PC-3 (cell line): ENCODE measurements at regions not wholly inside any gene's neighbourhood (a gene's known extent, or its start where the extent isn't known, plus 50 kb on each side); places are given as distances from the start of the nearest gene placed in this dataset.

ENCODE experiments used
- ATAC-seq: fragments of 200-7000 bp; cut with Tn5 transposase; 2 replicates; pipeline ENCODE4 v1.9.1; 2020; ENCODE audit warnings: mild to moderate bottlenecking, moderate library complexity
- BruUV-seq: library from RNA; stranded (reverse); fragments of 400-500 nt; replicated peaks from 2 replicates; lab custom pipeline; 2021; lab: Mats Ljungman, UMichigan
- CTCF ChIA-PET: fragments of 300-600 bp; sonication (Branson Sonifier 250); formaldehyde crosslinking; loops from one replicate; lab custom pipeline; 2022; ENCODE audit warnings: antibody characterized with exemption; lab: Charles Lee
- POLR2A ChIA-PET: fragments of 300-600 bp; sonication (Branson Sonifier 250); formaldehyde crosslinking; loops from one replicate; lab custom pipeline; 2022; ENCODE audit warnings: antibody characterized with exemption; ENCODE audit not compliant: unreplicated experiment; lab: Charles Lee
- DNase-seq: peaks from one replicate; pipeline ENCODE4 v3.0.0-alpha.2; 2015
- H2AFZ ChIP-seq: fragments of 300-600 bp; sonication (generic); 2 replicates; pipeline ENCODE4 v1.6.0; 2016; ENCODE audit warnings: antibody characterized with exemption, low read length
- H3F3A ChIP-seq: fragments of 300-600 bp; sonication (generic); one replicate; pipeline ENCODE4 v1.6.0; 2017; ENCODE audit warnings: antibody characterized with exemption, low read length, control low read depth, mild to moderate bottlenecking; ENCODE audit not compliant: unreplicated experiment
- H3K27ac ChIP-seq: fragments of 300-600 bp; sonication (generic); 2 replicates; pipeline ENCODE4 v1.5.1; 2016; ENCODE audit warnings: mild to moderate bottlenecking, low read length
- H3K27me3 ChIP-seq: fragments of 300-600 bp; sonication (generic); 2 replicates; pipeline ENCODE4 v1.6.1; 2016; ENCODE audit warnings: low read length, mixed read lengths
- H3K36me3 ChIP-seq: fragments of 300-600 bp; sonication (generic); 2 replicates; pipeline ENCODE4 v1.6.1; 2016; ENCODE audit warnings: low read depth, mixed run types, low read length, mixed read lengths
- H3K4me1 ChIP-seq: fragments of 300-600 bp; sonication (generic); 2 replicates; pipeline ENCODE4 v1.5.1; 2016; ENCODE audit warnings: low read length; ENCODE audit not compliant: insufficient read depth
- H3K4me2 ChIP-seq: fragments of 300-600 bp; sonication (generic); 2 replicates; pipeline ENCODE4 v1.6.0; 2016; ENCODE audit warnings: low read length
- H3K4me3 ChIP-seq: fragments of 300-600 bp; sonication (generic); 2 replicates; pipeline ENCODE4 v1.5.1; 2016; ENCODE audit warnings: mild to moderate bottlenecking, low read length, mixed read lengths
- H3K79me2 ChIP-seq: fragments of 300-600 bp; sonication (generic); 2 replicates; pipeline ENCODE4 v1.6.1; 2017; ENCODE audit warnings: low read length, mixed read lengths
- H3K9ac ChIP-seq: fragments of 300-600 bp; sonication (generic); 2 replicates; pipeline ENCODE4 v1.6.0; 2016; ENCODE audit warnings: mild to moderate bottlenecking, low read length
- H3K9me2 ChIP-seq: fragments of 300-600 bp; sonication (generic); replicated peaks from 2 replicates; pipeline ENCODE4 v1.6.1; 2016; ENCODE audit warnings: mixed run types, low read length, mixed read lengths
- H3K9me3 ChIP-seq: fragments of 300-600 bp; sonication (generic); 2 replicates; pipeline ENCODE4 v1.6.1; 2016; ENCODE audit warnings: low read length, mixed read lengths
- H4K20me1 ChIP-seq: fragments of 300-600 bp; sonication (generic); 2 replicates; pipeline ENCODE4 v1.6.1; 2016; ENCODE audit warnings: low read length, mixed read lengths
- CTCF ChIP-seq: fragments of 300-600 bp; sonication (generic); conservative IDR thresholded peaks from 2 replicates; pipeline ENCODE4 v1.5.1; 2017; ENCODE audit warnings: antibody characterized with exemption, low read depth, mild to moderate bottlenecking, low read length
- EZH2 ChIP-seq: fragments of 300-600 bp; sonication (generic); IDR thresholded peaks from one replicate; pipeline ENCODE4 v1.6.1; 2017; ENCODE audit warnings: antibody characterized with exemption, mild to moderate bottlenecking, low read length; ENCODE audit not compliant: unreplicated experiment
- EZH2phosphoT487 ChIP-seq: fragments of 300-600 bp; sonication (generic); IDR thresholded peaks from 2 replicates; pipeline ENCODE4 v1.6.1; 2018; ENCODE audit warnings: mild to moderate bottlenecking, antibody characterized with exemption, low read length, borderline replicate concordance
- intact Hi-C: fragments of 100-400 bp; cut with micrococcal nuclease; formaldehyde crosslinking; loops from 2 replicates; pipeline ENCODE4 v1.9.0; 2023

GRCh38 chr6:26246058-26246457 lies 118.9 kb upstream of the BTN3A2 start:
- ATAC-seq (no peak), DNase-seq (no peak)
- BruUV-seq = no TSS peak
- Histone ChIP-seq H2AFZ (no peak overlapping the region), H3K27me3 (no peaks in the 10 kb centered on the region), H3K9me2 (no peaks in the 10 kb centered on the region), H3K79me2 (no peaks in the 10 kb centered on the region), H3F3A (no peaks in the 10 kb centered on the region), H3K27ac (no peak overlapping the region), H3K36me3 (no peaks in the 10 kb centered on the region), H4K20me1 (no peaks in the 10 kb centered on the region), H3K9me3 (no peaks in the 10 kb centered on the region), H3K4me1 (peaks cover 16% of the 10 kb centered on the region), H3K4me2 (no peak overlapping the region), H3K4me3 (no peak overlapping the region), H3K9ac (no peak overlapping the region)
- ChIA-PET CTCF (no interaction called here), POLR2A (no interaction called here)
- TF ChIP-seq EZH2phosphoT487 (no peak), EZH2 (no peak), CTCF (no peak)
- intact Hi-C loops = no loop called here

GRCh38 chr6:26246553-26246952 lies 118.4 kb upstream of the BTN3A2 start:
- ChIA-PET POLR2A (no interaction called here), CTCF (no interaction called here)
- H2AFZ ChIP-seq = no peak overlapping the region
- no peaks in the 10 kb centered on the region for H3K27me3 ChIP-seq
- no peak overlapping the region for H3K9ac ChIP-seq
- no peaks in the 10 kb centered on the region for H3F3A ChIP-seq
- no peak for ATAC-seq
- TF ChIP-seq EZH2 = no peak
- no peak for TF ChIP-seq CTCF
- TF ChIP-seq EZH2phosphoT487 = no peak
- H3K4me1 ChIP-seq = peaks cover 16% of the 10 kb centered on the region
- no peak overlapping the region for H3K4me2 ChIP-seq
- no peak for DNase-seq
- no TSS peak for BruUV-seq
- H3K79me2 ChIP-seq = peaks cover 1% of the 10 kb centered on the region
- H3K4me3 ChIP-seq = no peak overlapping the region
- H4K20me1 ChIP-seq = no peaks in the 10 kb centered on the region
- no peaks in the 10 kb centered on the region for H3K9me2 ChIP-seq
- H3K9me3 ChIP-seq = no peaks in the 10 kb centered on the region
- H3K27ac ChIP-seq = no peak overlapping the region
- intact Hi-C loops = no loop called here
- H3K36me3 ChIP-seq = no peaks in the 10 kb centered on the region

GRCh38 chr6:26249707-26249956 lies 115.4 kb upstream of the BTN3A2 start:
- Histone ChIP-seq H2AFZ (no peak overlapping the region), H3F3A (no peaks in the 10 kb centered on the region), H3K79me2 (peaks cover 19% of the 10 kb centered on the region), H3K9me2 (no peaks in the 10 kb centered on the region), H3K9ac (peak overlapping the region; percentile 71), H3K27ac (peak overlapping the region; percentile 73), H3K4me2 (peak overlapping the region; percentile 68), H3K9me3 (no peaks in the 10 kb centered on the region), H4K20me1 (no peaks in the 10 kb centered on the region), H3K27me3 (no peaks in the 10 kb centered on the region), H3K4me1 (no peaks in the 10 kb centered on the region), H3K4me3 (peak overlapping the region; percentile 69), H3K36me3 (no peaks in the 10 kb centered on the region)
- TF ChIP-seq EZH2phosphoT487 (no peak), CTCF (no peak), EZH2 (no peak)
- DNase-seq (no peak), ATAC-seq (peak; percentile 5)
- intact Hi-C loops = loop anchor here (2.0 kb wide), 1 partner anchor 15 kb away; a partner anchor contains a TSS
- no TSS peak for BruUV-seq
- POLR2A ChIA-PET = interaction anchor here (0.6 to 2.3 kb wide), 6 partner anchors 13 to 218 kb away, joined by 3 to 34 read pairs (median 4); a partner anchor contains a TSS
- CTCF ChIA-PET = no interaction called here
